Islet of Langerhans (tissue), 1 donor: ENCODE measurements at regions not wholly inside any gene's neighbourhood (a gene's known extent, or its start where the extent isn't known, plus 50 kb on each side); places are given as distances from the start of the nearest gene placed in this dataset.

Experiments used
- FAIRE-seq: peaks from one replicate; lab custom pipeline; 2011; peaks lifted over from hg19 to GRCh38; lab: Jason Lieb, UNC

DNA sequence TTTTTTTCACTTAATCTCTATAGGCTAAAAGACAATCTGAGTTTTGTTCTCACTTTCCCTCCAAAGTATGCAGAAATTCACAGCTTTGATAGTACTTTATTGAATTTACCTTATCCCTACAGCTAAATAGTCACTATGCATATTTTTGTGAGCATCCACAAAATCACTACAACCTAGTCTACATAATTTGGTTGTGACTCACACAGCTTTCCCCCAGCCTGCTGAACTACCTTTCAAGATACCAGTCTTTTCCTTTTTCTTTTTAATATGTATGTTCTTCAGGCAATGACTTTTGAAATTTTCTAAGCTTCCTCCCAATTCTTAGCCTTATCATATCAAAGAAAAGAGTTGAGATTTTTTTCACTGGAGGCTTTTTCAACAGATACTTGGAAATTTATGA, 347.3 kb upstream of the CDH6 start:
- FAIRE-seq = no peak

DNA sequence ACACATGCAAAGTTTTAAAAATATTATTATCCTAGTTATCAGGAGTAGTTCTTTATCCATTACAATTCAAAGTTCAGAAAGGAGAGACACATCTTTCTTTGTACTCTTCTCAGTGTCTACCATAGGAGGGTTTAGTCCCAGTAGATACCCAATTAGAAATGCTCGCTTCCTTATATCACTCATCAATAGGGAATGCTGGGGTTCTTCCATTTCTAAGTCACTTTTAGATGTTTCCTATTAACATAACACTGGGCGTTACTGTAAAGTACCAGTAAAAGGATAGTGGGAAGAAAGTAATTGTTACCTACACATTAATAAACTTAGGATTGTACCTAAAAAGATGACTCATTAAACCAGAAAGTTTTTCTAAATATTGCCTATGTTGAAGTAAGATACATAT, 348.3 kb upstream of the CDH6 start:
- FAIRE-seq = no peak

DNA sequence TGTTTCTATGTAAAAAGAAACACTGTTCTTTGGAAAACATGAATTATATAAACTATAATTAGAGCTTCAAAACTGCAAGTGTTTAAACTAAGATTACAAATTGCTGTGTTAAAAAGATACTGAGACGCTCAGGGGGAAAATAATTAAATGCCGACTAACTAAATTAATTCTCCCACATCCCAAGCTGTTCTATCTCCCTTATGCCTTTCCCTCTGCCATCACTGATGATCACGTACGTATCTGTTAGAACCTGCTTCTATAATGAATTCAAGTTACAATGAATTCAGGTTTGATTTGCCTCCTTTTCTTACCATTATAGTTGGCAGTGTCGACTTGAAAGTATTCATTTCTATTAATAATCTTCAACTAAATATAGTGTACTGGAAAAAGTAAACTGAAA, 349.9 kb upstream of the CDH6 start:
- no peak for FAIRE-seq

DNA sequence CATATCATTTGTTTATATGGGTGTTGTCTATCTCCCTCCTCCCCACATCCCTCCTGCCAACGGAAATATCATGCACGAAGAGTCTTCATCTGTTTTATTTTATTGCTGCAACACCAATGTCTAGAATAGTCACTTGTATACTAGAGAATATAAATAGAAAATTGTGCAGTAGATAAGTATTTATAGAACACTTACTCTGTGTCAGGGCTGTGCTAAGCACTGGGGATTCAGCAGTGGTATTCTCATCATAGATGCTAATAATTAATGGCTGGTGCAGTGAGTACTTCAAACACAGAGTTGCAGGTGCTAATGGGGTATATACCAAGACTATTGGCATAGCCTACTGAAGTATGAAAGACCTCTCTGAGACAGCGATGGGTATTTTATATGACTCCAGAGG, 353.5 kb upstream of the CDH6 start:
- no peak for FAIRE-seq

DNA sequence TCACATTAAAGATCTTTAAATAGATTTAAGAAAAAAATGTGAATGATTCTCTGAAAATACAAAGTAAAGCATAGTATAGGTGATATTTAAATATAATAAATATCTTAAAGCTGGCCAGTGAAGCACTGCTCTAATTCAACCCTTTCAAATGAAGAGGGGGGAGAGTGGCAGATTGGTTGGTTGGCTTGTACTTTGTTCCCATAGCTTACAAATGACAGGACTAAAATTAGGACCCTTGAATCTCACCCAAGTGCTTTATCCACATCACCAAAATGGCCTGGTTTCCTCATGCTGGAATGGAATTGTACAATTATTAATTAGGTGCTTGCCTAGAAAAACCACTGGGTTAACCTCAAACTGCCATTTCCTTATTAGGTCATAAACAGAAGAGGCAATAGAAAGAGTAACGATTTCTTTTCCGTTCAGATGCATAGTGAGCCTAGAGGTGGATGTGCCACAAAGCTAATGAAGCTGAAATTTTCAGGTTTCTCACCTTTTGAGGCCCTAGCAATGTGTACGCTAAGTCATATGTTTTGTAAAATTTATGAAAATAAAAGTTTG, 354.5 kb upstream of the CDH6 start:
- FAIRE-seq = no peak

DNA sequence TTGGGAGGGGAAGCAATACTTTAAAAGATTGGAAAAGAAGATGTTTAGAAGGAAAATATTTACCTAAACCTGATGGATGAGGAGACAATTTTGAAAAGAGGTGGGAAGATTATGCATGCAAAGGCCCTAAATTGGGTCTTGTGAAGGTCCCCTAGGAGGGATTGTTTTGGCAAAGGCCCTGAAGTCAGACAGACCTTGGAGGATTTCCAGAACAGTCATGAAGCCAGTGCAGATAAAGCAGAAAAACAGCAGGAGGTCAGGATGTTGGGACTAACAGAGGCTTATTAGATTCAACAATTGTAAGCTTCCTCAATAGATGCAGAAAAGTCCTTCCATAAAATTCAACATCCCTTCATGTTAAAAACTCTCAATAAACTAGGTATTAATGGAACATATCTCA, 361.0 kb upstream of the CDH6 start:
- FAIRE-seq = no peak

DNA sequence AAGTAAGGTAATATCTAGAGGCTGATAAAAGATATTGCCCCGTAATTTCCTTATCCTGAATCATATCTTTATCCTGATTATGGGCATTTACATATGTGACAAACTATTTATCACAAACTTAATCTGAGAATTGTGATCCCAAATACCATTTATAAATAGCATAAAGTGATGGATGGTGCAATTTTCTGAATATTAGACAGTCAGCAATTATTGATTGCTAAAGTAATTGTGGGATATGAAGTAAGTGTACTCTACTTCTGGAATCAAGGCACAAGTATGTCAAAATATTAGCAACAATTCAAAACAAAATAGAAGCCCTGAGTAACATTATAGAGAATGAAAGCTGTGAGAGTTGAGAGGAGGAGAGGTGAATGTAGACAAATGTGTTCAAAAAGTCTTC, 361.9 kb upstream of the CDH6 start:
- no peak for FAIRE-seq

DNA sequence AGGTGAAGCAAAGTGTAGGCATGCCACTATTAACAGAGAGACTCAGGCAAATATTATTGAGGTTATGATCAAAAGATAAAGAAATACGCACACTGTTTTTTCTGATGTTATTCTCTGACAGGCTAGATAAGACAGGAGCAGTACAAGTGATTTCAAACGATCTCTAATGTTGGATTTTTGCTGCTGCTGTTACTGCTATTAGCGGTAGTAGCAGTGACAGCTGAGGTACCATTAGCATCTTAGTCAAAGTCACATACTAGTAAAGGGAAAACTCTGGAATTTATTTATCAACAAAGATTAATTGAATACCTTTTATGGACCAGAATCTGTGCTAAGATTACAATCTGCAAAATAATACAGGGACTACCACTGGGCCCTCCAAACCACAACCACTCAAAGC, 362.4 kb upstream of the CDH6 start:
- no peak for FAIRE-seq

DNA sequence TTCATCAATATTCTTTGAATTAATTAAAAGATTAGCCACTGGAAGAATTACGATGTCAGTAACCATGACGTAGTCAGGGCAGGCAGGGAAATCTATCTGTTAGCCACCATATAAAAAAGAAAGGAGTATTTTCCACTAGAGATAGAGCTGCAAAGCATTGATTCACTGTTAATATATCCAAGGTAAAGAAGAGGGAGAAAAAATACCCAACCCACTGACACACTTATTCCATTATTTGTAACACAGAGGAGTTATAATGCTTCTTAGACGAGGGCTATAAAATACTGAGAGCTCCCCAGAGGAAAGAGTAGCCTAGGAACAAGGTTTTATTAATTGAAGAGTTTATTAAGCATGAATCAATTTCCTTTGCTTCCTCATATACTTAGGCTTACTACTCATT, 382.2 kb upstream of the CDH6 start:
- no peak for FAIRE-seq

DNA sequence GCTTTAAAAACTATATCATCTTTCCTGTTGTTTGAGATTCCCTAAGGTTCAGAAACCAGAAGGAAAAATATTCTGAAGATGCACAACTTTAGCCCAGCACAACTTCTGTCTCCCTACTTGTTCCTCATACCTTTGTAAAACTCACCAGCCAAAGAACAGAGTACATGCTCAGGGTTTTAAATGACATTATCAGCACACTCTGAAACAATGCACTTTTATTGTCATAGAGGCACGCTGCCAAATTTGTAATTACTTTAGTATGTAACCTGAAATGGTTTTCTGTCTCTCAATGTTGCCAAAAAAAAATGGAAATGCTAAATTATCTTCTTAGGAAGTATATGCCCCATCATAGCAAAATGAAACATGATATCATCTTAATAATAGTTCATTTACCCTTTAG, 383.6 kb upstream of the CDH6 start:
- FAIRE-seq = no peak

DNA sequence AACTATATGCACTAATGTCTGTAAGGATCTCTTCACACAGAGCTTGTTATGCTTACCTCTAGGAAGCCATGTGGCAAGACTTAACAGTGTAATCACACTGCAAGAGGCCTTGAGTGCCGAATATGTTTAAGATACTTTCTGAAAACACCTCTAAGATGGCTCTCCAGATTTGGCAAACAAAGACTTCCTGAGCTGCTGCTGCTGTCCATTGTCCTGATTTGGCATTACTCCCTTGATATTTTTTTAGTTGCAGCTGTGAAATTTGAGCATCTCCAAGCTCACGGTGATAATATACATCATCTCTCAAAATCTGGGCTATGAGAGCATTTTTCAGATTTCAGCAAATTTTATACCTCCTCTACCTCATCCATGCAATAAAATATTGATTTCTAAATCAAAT, 384.5 kb upstream of the CDH6 start:
- no peak for FAIRE-seq

DNA sequence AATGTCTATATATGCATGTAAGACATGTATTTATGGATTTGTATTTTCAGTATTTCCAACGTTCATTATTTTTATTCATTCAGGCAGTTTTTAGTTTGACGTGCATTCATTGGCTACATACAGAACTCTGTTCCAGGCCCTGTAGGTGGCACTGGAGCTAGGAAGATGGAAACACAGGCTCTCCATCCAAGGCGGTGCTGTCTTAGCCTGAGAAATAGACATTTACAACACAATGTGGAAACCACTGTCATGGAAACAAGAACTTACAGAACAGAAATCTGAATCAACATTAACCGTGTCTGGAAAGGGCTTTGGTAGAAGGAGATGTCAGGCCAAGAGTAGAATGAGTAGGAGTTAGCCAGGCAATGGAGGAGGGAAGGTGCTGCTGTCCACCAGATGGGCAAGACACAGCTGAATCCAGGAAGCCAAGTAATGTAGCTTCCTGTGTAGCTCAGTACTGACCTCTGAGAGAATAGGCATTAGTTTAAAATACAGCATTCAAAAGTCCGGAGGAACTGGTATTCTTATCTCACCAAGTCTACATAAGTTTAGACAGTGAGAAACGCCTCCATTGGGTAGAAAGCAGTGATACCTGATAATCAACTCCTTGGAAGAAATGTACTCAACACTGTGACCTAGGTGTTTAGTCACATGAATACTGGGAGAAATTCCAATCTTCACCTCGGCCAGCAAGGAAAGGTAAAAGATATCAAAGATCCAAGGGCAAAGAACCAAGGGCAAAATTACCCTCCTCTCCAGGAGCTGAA, 388.6 kb upstream of the CDH6 start:
- FAIRE-seq = peak; percentile 77

DNA sequence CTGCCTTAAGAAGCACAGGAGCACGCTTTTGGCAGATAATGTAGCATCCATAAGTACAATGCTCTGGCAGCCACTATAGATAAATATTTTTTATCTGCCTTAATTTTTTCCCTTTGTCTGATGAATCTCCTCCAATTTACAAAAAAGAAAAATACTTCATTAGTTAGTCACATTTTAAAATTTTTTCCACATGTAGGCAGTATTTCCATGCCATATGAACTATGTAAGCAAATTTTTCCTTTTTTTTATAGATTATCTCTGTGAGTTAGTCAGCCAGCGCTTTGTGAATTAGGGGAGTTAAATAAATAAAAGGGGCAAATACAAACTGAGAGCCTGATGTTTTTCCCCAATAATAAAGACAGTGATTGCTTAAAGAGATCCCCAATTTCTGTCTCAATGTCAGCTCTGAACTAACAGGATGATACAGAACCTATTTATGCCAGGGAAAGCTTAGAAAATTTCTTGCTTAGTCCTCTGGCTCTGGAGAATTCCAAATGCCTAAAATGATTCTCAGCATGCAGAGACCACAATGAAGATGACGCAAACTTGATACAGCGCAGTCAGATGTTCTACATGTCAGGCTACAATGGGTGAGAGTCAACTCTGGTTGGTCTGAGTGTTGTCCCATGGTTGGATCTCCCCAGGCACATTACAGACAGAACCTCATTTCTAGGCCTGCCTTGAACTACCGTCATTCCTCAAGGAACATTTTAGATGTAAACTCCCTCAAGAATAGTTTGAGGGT, 390.4 kb upstream of the CDH6 start:
- no peak for FAIRE-seq

DNA sequence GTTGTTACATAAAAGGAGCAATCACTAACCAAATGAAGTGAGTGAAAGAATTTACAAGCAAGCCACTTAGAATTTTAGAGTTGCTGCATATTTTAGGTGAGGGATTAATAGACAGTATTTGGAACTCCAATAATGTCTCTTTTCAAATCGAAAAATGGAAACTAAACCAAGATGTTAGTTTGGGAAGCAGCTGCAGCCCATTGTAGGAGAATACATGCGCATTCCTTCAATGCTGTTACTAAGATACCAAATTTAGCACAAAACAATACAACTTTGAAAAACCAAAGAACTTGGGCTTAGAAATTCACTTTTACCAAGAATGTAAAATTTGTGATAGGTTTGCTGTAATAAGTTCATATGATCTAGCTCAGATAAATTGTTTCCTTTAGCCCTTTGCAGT, 411.8 kb upstream of the CDH6 start:
- FAIRE-seq = no peak

DNA sequence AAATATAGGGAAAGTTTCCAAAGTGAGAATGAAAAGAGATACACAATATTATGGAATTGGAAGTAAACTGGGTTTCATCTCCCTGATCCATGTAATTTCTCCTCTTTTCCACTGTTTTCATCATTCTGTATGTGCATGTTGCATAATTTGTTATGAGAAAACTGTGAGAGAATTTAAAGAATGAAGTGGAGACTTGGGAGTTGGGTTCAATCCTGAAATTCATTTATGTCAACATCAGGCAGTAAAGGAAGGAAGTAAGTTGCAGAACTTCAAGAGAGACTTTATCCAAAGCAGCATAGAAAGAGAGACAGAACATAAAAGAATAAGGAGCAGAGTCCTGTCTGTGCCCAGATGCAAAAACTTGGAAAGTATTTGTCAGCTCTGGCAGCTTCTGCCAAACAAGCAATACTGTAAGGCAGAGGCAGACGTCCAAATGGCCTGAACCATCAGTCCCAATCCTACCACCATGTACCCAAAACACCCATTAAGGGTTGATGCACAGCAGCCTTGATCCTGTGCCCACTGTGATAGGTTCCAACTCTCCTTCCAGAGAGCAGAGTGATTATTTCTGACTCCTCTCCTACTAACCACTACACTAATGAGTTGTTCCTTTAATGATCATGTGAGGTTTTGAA, 425.3 kb upstream of the CDH6 start:
- no peak for FAIRE-seq

DNA sequence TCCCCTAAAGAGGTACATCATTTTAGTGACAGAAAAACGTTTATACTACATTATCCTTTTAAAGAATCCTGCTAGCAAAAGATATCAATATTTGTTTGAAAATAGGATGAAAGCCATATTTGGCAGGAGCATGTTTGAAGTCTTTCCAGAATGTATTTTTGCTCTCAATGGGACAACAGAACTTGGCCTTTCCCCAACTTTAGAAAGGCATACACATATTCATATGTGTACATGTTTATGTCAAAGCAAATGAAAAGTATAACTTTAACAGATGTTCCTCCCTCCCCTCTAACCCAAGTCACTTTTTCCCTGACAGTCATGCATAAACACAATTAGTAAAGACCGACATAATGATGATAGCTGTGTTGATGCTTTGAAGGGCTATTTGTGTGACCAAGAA, 427.8 kb upstream of the CDH6 start:
- no peak for FAIRE-seq

DNA sequence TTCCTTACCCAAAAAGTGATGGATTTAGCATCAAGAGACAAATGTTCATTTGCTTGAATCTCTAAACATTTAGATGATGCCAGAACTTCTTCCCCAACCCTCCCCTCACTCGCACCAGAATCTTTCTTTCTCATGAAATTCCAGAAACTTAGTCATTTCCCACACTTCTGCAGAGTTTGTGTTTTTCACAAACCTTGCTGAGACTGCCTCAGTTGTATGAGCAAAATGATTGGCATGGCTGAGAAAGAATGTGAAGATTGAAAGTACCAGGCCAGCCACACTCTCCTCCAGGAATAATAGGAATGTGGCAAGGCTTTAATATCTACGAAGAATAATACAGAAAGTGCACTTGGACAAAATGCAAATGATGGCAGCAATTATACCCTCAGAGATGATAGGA, 428.3 kb upstream of the CDH6 start:
- FAIRE-seq = no peak

DNA sequence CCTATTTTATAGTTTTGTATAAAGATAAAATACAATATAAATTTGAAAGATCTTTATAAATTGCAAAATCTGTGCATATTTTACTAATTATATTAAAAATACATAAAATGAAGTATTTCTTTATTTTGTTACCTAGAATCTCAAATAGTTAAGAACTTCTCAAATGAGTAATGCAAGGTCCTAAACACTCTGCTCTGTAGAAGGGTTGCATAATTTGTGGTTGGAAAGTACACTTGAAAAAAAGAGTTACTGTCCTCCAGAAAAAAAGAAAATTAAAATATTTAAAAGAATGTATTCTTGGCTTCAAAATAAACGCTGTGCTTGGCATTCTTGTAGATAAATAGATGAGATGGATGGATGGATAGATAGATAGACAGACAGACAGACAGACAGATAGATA, 428.8 kb upstream of the CDH6 start:
- no peak for FAIRE-seq

DNA sequence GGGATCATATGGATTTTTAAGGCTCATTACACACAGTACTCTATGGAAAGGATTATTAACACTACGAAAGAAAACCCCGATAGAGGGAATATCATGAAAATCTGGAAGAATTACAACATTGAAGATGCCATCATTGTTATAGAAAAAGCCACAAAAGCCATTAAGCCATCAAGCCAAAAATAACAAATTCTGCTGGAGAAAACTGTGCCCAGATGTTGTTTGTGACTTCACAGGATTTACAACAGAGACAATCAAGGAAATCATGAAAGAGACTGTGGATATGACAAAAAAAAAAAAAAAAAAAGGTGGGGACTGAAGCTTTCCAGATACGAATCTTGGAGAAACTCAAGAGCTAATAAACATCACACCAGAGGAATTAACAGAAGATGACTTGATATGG, 433.8 kb upstream of the CDH6 start:
- FAIRE-seq = no peak

DNA sequence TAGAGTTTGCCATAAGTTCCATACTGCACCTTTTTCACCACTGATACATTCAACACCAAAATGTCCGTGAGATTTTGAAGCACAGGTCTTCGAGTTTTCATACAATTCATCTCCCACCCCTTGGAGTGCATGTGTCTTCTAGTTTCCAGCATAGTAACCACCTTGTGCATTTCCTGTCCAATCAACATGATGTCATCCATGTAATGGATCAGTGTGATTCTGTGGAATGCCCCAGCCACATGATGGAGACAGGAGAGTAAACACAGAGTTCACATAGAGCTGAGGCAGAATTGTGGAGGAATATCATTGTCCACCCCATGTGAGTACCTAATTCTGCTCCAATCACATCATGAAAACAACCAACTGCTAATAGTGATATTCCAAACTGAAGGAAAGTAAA, 441.5 kb upstream of the CDH6 start:
- no peak for FAIRE-seq

DNA sequence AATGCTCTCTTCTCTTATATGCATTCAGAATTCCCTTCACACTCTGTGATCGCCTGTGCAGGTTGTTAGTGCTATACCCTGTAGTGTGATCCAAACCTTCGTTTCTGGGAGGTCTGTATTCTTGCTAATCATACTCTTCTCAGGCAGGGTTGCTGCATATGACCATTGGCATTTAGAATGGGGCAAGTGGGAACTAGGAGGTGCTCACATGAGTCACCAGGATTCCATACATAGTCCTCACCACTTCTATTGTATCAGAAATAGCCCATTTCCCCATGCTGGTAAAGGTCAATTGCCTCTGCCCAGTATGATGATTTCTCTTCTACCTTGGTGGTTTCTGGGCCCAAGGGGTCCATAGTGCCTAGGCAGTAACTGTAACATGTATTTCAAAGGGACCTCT, 443.5 kb upstream of the CDH6 start:
- FAIRE-seq = no peak

DNA sequence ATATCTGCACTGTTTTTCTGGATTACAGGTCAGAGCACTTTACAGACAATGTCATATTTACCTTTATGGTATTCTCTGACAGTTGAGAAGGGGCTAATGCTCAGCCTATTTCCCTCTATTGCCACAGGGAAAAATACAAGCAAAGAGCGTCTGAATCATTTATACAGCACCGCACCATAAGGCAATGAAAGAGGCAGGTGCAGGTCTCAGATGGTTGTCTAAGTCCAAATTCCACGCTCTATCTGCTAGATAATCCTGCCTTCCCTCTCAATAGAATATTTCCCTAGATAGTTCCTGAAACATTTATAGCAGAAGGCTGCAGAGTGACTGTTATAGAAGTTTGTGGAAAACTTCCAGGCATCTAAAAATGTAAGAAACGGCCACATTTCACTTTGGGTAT, 446.1 kb upstream of the CDH6 start:
- no peak for FAIRE-seq

DNA sequence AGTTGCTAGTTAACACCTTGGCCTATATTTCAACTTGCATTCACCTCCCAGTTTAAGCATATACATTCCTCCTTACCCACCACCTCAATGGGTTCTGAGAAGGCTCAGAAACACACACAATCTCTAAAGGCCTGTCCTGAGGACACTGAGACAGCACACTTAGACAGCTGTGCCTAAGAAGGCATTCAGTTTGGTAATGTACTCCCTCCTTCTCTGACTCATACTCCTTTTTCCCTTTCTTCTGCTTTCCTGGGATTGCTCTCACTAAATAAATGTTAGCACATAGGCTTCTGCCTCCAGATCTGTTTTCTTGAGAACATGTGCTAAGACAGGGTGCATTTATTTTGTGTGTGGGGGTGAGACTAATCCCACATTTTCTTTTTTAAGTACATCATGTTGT, 456.8 kb upstream of the CDH6 start:
- no peak for FAIRE-seq
